ENCODE measurements at regions not wholly inside any gene's neighbourhood (a gene's known extent, or its start where the extent isn't known, plus 50 kb on each side); places are given as distances from the start of the nearest gene placed in this dataset.

GRCh38 chr2:138444411-138444810, 57.2 kb upstream of the SPOPL start:
- TF ChIP-seq POLR2A (IDR thresholded peaks at IDR 0.05) (no peak), POLR2AphosphoS5 (IDR thresholded peaks at IDR 0.05) (no peak), CTCF (IDR thresholded peaks at IDR 0.05) (no peak)
